PC-9 (cell line): ENCODE measurements at regions not wholly inside any gene's neighbourhood (a gene's known extent, or its start where the extent isn't known, plus 50 kb on each side); places are given as distances from the start of the nearest gene placed in this dataset.

Experiments
- EZH2 ChIP-seq: fragments of 200-600 bp; sonication (generic); IDR thresholded peaks from 2 replicates; pipeline ENCODE4 v1.8.0; 2017; ENCODE audit warnings: antibody characterized with exemption, low read depth
- TF ChIP-seq, protein P1 (sequence below): fragments of 200-600 bp; sonication (generic); conservative IDR thresholded peaks from 2 replicates; pipeline ENCODE4 v1.6.1; 2017; ENCODE audit warnings: mixed run types, antibody characterized with exemption, mild to moderate bottlenecking, moderate library complexity

DNA sequence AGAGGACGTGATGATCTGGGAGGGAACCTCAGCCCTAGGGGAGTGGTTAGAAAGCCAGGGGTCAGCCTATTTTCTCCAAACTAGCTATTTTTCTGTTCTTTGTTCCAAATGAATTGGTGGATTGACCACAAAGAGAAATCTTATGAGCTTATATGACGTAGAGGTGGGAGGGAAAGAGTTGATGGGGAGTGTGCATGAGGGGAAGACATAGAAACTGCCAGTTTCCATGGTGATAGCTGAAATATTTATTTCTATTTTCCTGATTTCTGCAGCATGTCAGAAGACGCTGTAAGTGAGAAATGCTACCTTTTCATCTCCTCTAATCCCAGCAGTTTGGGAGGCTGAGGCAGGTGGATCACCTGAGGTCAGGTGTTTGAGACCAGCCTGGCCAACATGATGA is 51.4 kb upstream of the CISTR start:
- TF ChIP-seq EZH2 = no peak
- TF ChIP-seq, protein P1, sequence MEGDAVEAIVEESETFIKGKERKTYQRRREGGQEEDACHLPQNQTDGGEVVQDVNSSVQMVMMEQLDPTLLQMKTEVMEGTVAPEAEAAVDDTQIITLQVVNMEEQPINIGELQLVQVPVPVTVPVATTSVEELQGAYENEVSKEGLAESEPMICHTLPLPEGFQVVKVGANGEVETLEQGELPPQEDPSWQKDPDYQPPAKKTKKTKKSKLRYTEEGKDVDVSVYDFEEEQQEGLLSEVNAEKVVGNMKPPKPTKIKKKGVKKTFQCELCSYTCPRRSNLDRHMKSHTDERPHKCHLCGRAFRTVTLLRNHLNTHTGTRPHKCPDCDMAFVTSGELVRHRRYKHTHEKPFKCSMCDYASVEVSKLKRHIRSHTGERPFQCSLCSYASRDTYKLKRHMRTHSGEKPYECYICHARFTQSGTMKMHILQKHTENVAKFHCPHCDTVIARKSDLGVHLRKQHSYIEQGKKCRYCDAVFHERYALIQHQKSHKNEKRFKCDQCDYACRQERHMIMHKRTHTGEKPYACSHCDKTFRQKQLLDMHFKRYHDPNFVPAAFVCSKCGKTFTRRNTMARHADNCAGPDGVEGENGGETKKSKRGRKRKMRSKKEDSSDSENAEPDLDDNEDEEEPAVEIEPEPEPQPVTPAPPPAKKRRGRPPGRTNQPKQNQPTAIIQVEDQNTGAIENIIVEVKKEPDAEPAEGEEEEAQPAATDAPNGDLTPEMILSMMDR = no peak
